ENCODE measurements at regions not wholly inside any gene's neighbourhood (a gene's known extent, or its start where the extent isn't known, plus 50 kb on each side); places are given as distances from the start of the nearest gene placed in this dataset.

DNA sequence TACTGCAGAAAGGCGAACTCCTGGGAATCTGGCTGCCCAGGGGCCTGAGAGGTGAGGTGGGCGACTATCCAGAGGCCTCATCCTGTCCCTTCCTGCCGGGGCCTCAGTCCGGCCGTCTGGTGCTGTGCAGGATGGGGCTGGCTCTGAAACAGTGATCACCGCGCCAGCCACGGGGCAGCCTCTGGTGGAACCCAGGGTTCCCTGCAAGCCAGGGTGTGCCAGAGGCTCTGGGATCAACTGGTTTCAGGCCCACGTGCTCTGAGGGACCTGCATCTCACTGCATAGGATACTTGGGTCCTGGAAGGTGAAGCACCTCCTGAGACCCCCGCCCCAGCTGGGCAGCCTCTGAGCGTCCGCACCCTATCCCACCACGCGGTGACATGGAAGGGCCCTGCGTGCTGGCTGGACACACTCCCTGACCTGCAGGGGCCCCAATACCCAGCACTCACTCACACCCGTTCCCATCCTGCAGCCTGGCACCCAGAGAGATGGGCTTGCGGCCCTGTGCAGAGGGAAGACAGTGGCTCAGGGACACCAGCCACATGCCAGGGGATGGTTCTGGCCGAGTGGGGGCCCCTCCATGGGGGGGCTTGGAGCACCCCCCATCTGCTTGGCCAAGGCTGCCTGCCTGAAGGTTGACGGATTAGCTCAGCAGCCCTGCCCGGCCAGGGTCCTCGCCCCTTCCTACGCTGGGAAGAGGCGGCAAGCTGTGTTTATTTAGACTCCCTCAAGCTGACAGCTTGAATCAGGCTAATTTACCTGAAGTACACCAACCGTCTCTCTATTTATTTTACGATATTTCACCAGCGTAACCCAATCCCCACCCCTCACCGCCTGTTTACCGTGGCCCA lies 64.3 kb upstream of the TTC34 start:
- Histone ChIP-seq H3K4me3 (ENCODE audit: low read length) (no peak overlapping the region; the same call in 1 of the 2 replicates), H3K9me3 (ENCODE audit: control insufficient read depth, insufficient read depth, low read length) (peaks cover 51% of the 10 kb centered on the region), H3K36me3 (ENCODE audit: control insufficient read depth, insufficient read depth, low read length) (no peaks in the 10 kb centered on the region; the same call in 1 of the 2 replicates), H3K4me1 (ENCODE audit: control insufficient read depth, insufficient read depth, low read length) (no peaks in the 10 kb centered on the region), H3K27me3 (ENCODE audit: control insufficient read depth, insufficient read depth, low read length) (no peaks in the 10 kb centered on the region), H3K27ac (ENCODE audit: low read length) (no peak overlapping the region)
- WGBS (ENCODE audit: insufficient coverage, insufficient read length): 100% methylated on average over 3 of the region's 28 CpGs
- no peak for DNase-seq (ENCODE audit: low read depth, low spot score)

DNA sequence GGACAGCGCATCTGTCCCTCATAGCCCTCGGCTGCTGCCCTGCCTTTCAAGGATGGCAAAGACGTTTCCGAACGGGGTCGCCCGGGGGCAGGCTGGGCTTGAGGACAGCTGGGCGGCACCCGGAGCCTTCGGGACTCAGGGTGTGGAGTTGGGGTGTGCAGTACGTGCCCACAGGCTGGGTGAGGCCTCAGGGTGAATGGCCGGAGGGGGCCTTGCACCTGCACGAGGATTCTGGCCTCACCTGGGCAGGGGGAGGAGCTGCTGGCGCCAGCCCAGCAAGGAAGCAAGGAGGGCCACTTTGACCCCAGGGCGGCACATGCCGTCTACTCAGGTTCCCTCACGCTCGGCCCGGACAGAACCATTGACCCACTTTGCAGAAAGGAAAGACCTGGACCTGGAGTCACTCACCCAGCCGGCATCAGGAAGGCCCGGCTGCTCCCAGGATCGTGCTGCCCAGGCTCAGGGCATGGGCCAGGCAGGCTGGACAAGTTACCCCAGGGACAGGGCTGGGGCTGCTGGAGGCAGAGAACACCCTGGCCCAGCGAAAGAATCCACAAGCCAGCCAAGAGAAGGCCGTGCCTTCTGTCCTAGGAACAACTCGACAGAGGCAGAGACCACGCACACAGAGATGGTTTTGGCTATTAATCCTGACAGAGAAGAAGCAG lies 65.1 kb upstream of the TTC34 start:
- no peak for DNase-seq (ENCODE audit: low read depth, low spot score)
- Histone ChIP-seq H3K36me3 (ENCODE audit: control insufficient read depth, insufficient read depth, low read length) (no peaks in the 10 kb centered on the region; the same call in 1 of the 2 replicates), H3K4me3 (ENCODE audit: low read length) (no peak overlapping the region), H3K27ac (ENCODE audit: low read length) (no peak overlapping the region), H3K4me1 (ENCODE audit: control insufficient read depth, insufficient read depth, low read length) (no peaks in the 10 kb centered on the region), H3K27me3 (ENCODE audit: control insufficient read depth, insufficient read depth, low read length) (no peaks in the 10 kb centered on the region), H3K9me3 (ENCODE audit: control insufficient read depth, insufficient read depth, low read length) (peaks cover 50% of the 10 kb centered on the region)
- no CpG with 5 or more reads among the region's 26 CpGs for WGBS (ENCODE audit: insufficient coverage, insufficient read length)

DNA sequence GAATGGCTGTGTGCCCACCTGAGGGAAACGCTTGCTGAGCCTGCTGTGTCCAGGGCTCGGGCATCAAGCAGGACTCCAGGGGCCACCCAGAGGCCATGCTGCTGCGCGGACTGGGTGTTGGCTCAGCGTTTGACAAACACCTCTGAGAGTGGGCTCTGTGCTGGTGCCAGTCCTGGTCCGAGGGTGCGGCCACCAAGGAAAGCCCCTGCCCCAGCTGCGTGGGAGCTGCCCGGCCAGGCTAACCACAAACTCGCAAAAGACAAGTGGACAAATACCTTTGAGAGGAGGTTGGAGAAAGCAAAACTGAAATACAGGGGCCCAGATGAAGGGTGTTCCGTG lies 65.6 kb upstream of the TTC34 start:
- Histone ChIP-seq H3K27me3 (ENCODE audit: control insufficient read depth, insufficient read depth, low read length) (no peaks in the 10 kb centered on the region), H3K27ac (ENCODE audit: low read length) (no peak overlapping the region), H3K9me3 (ENCODE audit: control insufficient read depth, insufficient read depth, low read length) (peaks cover 45% of the 10 kb centered on the region), H3K36me3 (ENCODE audit: control insufficient read depth, insufficient read depth, low read length) (no peaks in the 10 kb centered on the region; the same call in 1 of the 2 replicates), H3K4me3 (ENCODE audit: low read length) (no peak overlapping the region), H3K4me1 (ENCODE audit: control insufficient read depth, insufficient read depth, low read length) (no peaks in the 10 kb centered on the region)
- no peak for DNase-seq (ENCODE audit: low read depth, low spot score)
- no CpG with 5 or more reads among the region's 11 CpGs for WGBS (ENCODE audit: insufficient coverage, insufficient read length)

DNA sequence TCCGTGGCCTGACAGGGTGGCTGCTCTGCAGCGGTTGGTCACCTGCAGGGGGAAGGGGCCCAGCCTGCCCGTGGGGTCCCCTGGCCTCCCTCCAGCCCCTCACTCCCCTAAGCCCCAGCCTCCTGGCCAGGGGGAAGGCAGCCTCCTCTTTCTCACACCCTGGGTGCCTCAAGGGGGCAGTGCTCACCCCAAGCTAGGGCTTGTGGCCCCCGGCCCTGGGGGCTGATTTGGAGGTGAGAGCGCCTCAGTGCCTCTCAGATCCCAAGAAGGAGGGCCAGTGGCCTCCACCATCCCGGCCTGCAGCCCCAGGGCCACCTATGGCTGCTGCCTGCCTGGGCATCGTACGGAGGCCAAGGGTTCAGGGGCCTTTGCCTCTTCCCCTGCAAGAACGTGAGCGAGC lies 66.4 kb upstream of the TTC34 start:
- H3K4me1 ChIP-seq (ENCODE audit: control insufficient read depth, insufficient read depth, low read length): no peaks in the 10 kb centered on the region
- peaks cover 40% of the 10 kb centered on the region for H3K9me3 ChIP-seq (ENCODE audit: control insufficient read depth, insufficient read depth, low read length)
- H3K27me3 ChIP-seq (ENCODE audit: control insufficient read depth, insufficient read depth, low read length): no peaks in the 10 kb centered on the region
- H3K27ac ChIP-seq (ENCODE audit: low read length): no peak overlapping the region
- DNase-seq (ENCODE audit: low read depth, low spot score): no peak
- H3K4me3 ChIP-seq (ENCODE audit: low read length): no peak overlapping the region
- WGBS (ENCODE audit: insufficient coverage, insufficient read length): no CpG with 5 or more reads among the region's 10 CpGs
- H3K36me3 ChIP-seq (ENCODE audit: control insufficient read depth, insufficient read depth, low read length): no peaks in the 10 kb centered on the region; the same call in 1 of the 2 replicates

DNA sequence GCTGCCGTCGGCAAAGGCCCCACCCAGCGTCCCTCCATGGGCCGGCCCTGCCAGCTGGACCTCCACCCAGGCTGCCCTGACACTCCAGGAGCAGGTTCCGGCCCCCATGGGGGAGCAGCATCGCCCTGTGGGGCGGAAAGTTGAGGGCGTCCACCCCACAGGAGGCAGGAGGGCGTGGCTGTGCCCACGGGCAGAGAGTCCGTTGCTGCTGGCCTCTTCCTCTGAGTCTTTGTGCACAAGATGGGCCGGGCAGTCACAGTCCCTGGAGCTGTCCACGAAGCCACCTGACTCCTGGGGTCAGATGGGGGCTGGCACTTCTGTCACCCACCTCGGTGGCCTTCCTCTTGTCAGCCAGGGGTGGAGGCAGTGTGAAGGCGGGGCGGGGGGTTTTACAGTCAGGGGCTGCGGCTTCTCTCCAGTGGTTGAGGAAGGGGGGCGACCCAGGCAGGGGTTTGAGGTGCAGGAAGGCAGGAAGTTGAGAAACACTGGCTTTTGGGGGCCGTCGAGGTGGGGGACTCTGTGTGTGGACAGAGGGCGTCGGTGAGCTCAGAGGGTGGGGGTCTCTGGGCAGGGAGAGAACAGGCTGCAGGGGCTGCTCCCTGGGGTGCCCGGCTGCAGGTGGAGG lies 67.2 kb upstream of the TTC34 start:
- Histone ChIP-seq H3K9me3 (ENCODE audit: control insufficient read depth, insufficient read depth, low read length) (peaks cover 43% of the 10 kb centered on the region), H3K27ac (ENCODE audit: low read length) (no peak overlapping the region), H3K4me1 (ENCODE audit: control insufficient read depth, insufficient read depth, low read length) (no peaks in the 10 kb centered on the region), H3K36me3 (ENCODE audit: control insufficient read depth, insufficient read depth, low read length) (no peaks in the 10 kb centered on the region; the same call in 1 of the 2 replicates), H3K4me3 (ENCODE audit: low read length) (no peak overlapping the region), H3K27me3 (ENCODE audit: control insufficient read depth, insufficient read depth, low read length) (no peaks in the 10 kb centered on the region)
- no CpG with 5 or more reads among the region's 23 CpGs for WGBS (ENCODE audit: insufficient coverage, insufficient read length)
- no peak for DNase-seq (ENCODE audit: low read depth, low spot score)

DNA sequence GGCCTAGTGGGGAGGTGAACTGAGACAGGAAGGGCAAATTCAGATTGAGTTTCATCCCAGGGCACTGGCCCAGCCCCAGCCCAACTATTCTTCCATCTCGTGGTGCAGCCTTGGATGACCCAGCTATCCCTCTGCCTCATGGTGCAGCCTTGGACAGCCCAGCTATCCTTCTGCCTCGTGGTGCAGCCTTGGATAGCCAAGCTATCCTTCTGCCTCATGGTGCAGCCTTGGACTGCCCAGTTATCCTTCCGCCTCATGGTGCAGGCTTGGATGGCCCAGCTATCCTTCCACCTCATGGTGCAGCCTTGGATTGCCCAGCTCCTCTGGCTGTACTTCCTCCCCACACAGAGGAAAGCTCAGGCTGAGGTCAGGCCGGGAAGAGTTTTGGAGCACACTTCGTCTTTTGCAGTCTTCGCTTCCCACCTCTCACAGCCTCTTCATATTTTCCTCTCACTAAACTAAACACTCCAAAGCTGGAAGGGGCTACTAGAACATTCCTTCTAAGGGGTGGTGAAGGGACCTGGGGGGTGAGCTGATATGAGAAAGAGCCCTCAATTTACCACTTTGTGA lies 69.8 kb upstream of the TTC34 start:
- Histone ChIP-seq H3K27ac (ENCODE audit: low read length) (no peak overlapping the region), H3K27me3 (ENCODE audit: control insufficient read depth, insufficient read depth, low read length) (no peaks in the 10 kb centered on the region), H3K4me3 (ENCODE audit: low read length) (no peak overlapping the region), H3K4me1 (ENCODE audit: control insufficient read depth, insufficient read depth, low read length) (no peaks in the 10 kb centered on the region), H3K36me3 (ENCODE audit: control insufficient read depth, insufficient read depth, low read length) (no peaks in the 10 kb centered on the region; the same call in 1 of the 2 replicates), H3K9me3 (ENCODE audit: control insufficient read depth, insufficient read depth, low read length) (peaks cover 41% of the 10 kb centered on the region)
- WGBS (ENCODE audit: insufficient coverage, insufficient read length): no CpG with 5 or more reads among the region's 6 CpGs
- no peak for DNase-seq (ENCODE audit: low read depth, low spot score)

DNA sequence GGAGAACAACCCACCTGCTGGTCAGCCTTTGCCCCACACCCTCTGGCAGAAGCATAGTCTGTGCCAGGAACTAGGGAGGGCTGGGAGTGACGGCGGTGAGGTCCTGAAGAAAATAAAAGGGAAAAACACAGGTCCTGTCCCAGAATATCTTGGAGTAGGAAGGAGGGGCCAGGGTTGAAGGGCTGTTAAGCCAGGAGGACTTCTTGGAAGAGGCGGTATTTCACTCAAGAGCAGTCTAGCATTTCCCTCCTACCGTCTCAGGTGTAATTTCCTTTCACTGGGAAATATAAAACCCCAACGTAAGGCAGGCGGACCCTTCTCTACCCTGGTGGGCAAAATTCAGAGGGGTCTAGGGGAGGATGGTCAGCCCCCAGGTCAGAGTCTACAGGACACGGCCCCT lies 72.7 kb upstream of the TTC34 start:
- no peak overlapping the region for H3K27ac ChIP-seq (ENCODE audit: low read length)
- H3K9me3 ChIP-seq (ENCODE audit: control insufficient read depth, insufficient read depth, low read length): peaks cover 46% of the 10 kb centered on the region
- WGBS (ENCODE audit: insufficient coverage, insufficient read length): no CpG with 5 or more reads among the region's 7 CpGs
- no peak overlapping the region for H3K4me3 ChIP-seq (ENCODE audit: low read length)
- H3K27me3 ChIP-seq (ENCODE audit: control insufficient read depth, insufficient read depth, low read length): no peaks in the 10 kb centered on the region
- no peaks in the 10 kb centered on the region; the same call in 1 of the 2 replicates for H3K36me3 ChIP-seq (ENCODE audit: control insufficient read depth, insufficient read depth, low read length)
- DNase-seq (ENCODE audit: low read depth, low spot score): no peak
- H3K4me1 ChIP-seq (ENCODE audit: control insufficient read depth, insufficient read depth, low read length): no peaks in the 10 kb centered on the region

DNA sequence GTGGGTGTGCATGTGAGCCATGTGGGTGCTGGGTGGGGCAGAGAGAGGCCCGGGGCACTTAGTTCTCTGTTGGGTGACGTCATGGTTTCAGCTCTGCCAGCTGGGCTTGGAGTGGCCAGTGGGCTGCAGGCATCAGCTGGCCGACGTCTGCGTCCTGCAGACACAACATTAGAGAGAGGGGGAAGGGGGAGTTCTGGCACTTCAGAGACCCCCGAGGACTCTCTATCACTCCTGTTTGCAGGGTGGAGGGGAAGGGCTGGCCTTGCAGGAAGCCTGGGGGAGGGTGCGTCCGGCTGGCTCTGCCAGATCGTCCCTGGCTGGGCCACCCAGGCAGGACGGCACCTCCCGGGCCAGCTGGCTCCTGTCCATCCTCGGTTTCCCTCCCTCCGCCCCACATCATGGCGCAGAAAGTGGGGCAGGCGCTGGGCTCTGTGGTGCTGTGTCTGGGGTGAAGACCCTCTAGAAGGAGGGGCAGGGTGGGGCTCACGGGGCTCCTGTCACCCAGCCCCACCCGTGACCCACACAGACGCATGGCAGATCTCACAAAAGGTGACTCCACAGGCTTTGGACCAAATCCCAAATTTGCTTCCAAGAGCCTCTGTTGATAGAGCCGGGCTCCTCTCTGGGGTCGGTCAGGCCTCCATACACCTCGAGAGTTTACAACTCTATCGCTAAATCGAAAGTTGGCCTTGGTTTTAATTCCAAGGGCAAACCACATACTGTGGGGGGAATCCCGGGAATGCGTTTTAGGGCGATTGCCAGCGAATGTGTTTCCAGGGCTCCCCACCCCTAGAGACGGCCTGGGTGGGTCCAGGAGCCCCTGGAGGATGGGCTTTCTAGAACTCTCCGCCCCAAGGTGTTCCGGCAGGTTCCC lies 73.4 kb upstream of the TTC34 start:
- WGBS (ENCODE audit: insufficient coverage, insufficient read length): no CpG with 5 or more reads among the region's 30 CpGs
- Histone ChIP-seq H3K4me3 (ENCODE audit: low read length) (no peak overlapping the region), H3K27me3 (ENCODE audit: control insufficient read depth, insufficient read depth, low read length) (no peaks in the 10 kb centered on the region), H3K4me1 (ENCODE audit: control insufficient read depth, insufficient read depth, low read length) (no peaks in the 10 kb centered on the region), H3K36me3 (ENCODE audit: control insufficient read depth, insufficient read depth, low read length) (no peaks in the 10 kb centered on the region; the same call in 1 of the 2 replicates), H3K9me3 (ENCODE audit: control insufficient read depth, insufficient read depth, low read length) (peaks cover 45% of the 10 kb centered on the region), H3K27ac (ENCODE audit: low read length) (no peak overlapping the region)
- DNase-seq (ENCODE audit: low read depth, low spot score): no peak

DNA sequence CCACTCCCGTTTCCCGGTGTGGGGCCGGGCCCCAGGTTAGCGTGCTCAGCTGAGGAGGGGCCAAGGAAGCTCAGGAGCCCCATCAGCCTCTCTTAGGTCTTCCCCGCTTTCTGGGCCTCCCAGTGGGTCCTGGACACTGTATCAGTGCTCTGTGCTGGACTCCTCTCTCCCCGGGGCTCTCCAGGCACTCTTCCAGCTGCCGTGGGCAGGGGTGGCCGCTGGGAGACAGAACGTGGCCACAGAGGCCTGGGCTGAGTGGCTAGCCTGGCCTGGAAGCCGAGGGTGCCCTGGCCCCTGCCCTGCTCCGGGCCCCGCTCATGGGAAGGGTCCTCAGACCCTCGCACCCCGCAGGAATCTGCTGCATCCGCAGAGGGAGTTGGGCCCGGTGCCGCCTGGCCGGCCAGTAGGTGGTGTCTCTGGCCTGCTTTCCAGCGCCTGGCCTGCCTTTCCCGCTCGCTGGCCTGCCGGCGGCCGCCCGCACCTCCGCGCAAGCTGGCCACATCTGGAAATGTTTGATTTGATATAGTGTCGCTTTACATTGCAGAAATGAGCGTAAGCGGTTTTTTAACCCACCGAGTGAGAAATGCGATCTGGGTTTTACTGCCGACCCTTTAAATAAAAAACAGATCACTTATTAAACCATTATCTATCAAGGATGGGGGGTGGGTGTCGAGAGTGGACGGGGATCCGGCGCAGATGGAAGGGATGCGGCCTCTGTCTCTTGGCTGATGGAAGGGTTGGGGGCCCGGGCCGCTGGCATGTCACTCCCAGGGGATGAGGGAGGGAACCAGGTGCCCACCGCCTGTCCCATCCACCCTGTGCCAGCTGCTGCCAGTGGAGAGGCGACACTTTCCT lies 74.4 kb upstream of the TTC34 start:
- Histone ChIP-seq H3K9me3 (ENCODE audit: control insufficient read depth, insufficient read depth, low read length) (peaks cover 49% of the 10 kb centered on the region), H3K27me3 (ENCODE audit: control insufficient read depth, insufficient read depth, low read length) (no peaks in the 10 kb centered on the region), H3K27ac (ENCODE audit: low read length) (no peak overlapping the region), H3K4me3 (ENCODE audit: low read length) (no peak overlapping the region), H3K4me1 (ENCODE audit: control insufficient read depth, insufficient read depth, low read length) (no peaks in the 10 kb centered on the region), H3K36me3 (ENCODE audit: control insufficient read depth, insufficient read depth, low read length) (no peaks in the 10 kb centered on the region; the same call in 1 of the 2 replicates)
- WGBS (ENCODE audit: insufficient coverage, insufficient read length): no CpG with 5 or more reads among the region's 42 CpGs
- no peak for DNase-seq (ENCODE audit: low read depth, low spot score)

Data from iPS DF 6.9 (cell line).